ENCODE measurements at regions not wholly inside any gene's neighbourhood (a gene's known extent, or its start where the extent isn't known, plus 50 kb on each side); places are given as distances from the start of the nearest gene placed in this dataset.

GRCh38 chr3:127038923-127039581 is 56.1 kb downstream of the PLXNA1 start:
- H3K4me1 ChIP-seq: peaks cover 10% of the 10 kb centered on the region
- TF ChIP-seq, protein P1, sequence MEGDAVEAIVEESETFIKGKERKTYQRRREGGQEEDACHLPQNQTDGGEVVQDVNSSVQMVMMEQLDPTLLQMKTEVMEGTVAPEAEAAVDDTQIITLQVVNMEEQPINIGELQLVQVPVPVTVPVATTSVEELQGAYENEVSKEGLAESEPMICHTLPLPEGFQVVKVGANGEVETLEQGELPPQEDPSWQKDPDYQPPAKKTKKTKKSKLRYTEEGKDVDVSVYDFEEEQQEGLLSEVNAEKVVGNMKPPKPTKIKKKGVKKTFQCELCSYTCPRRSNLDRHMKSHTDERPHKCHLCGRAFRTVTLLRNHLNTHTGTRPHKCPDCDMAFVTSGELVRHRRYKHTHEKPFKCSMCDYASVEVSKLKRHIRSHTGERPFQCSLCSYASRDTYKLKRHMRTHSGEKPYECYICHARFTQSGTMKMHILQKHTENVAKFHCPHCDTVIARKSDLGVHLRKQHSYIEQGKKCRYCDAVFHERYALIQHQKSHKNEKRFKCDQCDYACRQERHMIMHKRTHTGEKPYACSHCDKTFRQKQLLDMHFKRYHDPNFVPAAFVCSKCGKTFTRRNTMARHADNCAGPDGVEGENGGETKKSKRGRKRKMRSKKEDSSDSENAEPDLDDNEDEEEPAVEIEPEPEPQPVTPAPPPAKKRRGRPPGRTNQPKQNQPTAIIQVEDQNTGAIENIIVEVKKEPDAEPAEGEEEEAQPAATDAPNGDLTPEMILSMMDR (IDR thresholded peaks at IDR 0.05; ENCODE audit: borderline replicate concordance): no peak
- no peak overlapping the region for H3K4me3 ChIP-seq
- no peak for DNase-seq
- H3K9me3 ChIP-seq (replicated peaks): no peaks in the 10 kb centered on the region
- no peaks in the 10 kb centered on the region for H3K36me3 ChIP-seq
- intact Hi-C loops (cut with micrococcal nuclease): no loop called here
- H3K27ac ChIP-seq (replicated peaks): no peak overlapping the region
- peaks cover 3% of the 10 kb centered on the region for H3K27me3 ChIP-seq (ENCODE audit: low read depth)

GRCh38 chr3:127039719-127040118 is 56.8 kb downstream of the PLXNA1 start:
- Histone ChIP-seq H3K4me3 (no peak overlapping the region), H3K9me3 (replicated peaks) (no peaks in the 10 kb centered on the region), H3K36me3 (no peaks in the 10 kb centered on the region), H3K27ac (replicated peaks) (no peak overlapping the region), H3K27me3 (ENCODE audit: low read depth) (peaks cover 3% of the 10 kb centered on the region), H3K4me1 (peaks cover 10% of the 10 kb centered on the region)
- no peak for DNase-seq
- intact Hi-C loops (cut with micrococcal nuclease): no loop called here
- TF ChIP-seq, protein P1 (IDR thresholded peaks at IDR 0.05; ENCODE audit: borderline replicate concordance): no peak

DNA sequence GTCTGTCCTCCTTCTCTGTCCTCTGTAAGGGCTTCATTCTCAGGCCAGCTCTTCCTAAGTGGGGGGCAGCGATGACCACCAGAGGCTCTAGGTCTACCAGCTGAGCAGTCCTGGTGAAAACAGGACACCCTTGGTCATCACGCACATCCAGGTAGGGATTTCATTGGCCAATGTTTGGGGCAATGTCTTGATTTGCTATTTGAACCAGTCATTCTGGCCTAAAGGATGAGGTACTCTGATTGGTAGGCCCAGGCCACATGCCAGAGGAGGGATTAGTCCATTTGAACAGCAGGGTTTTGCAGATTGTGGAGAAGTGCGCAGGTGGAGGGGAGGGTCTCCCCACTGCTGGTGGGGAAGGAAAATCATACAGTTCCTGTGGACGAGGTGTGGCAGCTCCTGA is 57.3 kb downstream of the PLXNA1 start:
- Histone ChIP-seq H3K9me3 (replicated peaks) (no peaks in the 10 kb centered on the region), H3K27ac (replicated peaks) (no peak overlapping the region), H3K36me3 (no peaks in the 10 kb centered on the region), H3K4me3 (no peak overlapping the region), H3K27me3 (ENCODE audit: low read depth) (peaks cover 3% of the 10 kb centered on the region), H3K4me1 (peaks cover 10% of the 10 kb centered on the region)
- intact Hi-C loops (cut with micrococcal nuclease): no loop called here
- DNase-seq: no peak
- TF ChIP-seq, protein P1 (IDR thresholded peaks at IDR 0.05; ENCODE audit: borderline replicate concordance): no peak

DNA sequence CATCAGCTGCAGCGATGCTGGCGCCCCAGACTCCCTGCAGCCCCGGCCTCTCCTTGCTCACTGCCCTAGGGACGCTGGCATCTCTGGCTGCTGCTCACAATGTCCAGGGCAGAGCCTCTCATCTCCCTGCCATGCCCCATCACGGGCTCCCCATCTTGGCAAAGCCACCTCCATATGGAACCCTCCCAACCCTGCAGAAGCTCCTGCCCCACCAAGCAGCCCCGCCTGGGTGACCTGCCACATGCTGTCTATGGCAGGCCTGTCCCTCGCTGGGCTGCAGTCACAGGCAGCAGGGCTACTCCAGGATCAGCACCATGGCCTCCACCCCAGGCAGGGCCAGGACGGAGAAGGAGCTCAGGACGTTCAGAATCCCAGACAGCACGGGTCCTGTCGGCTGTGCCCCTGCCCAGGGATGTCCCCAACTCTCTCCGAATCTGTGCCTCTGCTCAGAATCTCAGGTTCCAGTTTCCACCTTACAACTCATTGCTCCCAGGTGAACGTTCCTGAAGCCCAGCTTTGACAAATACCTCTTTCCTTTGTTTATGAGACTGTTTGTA is 58.4 kb downstream of the PLXNA1 start:
- no peak overlapping the region for H3K27ac ChIP-seq (replicated peaks)
- TF ChIP-seq, protein P1 (IDR thresholded peaks at IDR 0.05; ENCODE audit: borderline replicate concordance): no peak
- peaks cover 10% of the 10 kb centered on the region for H3K4me1 ChIP-seq
- DNase-seq: no peak
- intact Hi-C loops (cut with micrococcal nuclease): no loop called here
- no peak overlapping the region for H3K4me3 ChIP-seq
- H3K27me3 ChIP-seq (ENCODE audit: low read depth): peaks cover 3% of the 10 kb centered on the region
- H3K36me3 ChIP-seq: no peaks in the 10 kb centered on the region
- H3K9me3 ChIP-seq (replicated peaks): no peaks in the 10 kb centered on the region

DNA sequence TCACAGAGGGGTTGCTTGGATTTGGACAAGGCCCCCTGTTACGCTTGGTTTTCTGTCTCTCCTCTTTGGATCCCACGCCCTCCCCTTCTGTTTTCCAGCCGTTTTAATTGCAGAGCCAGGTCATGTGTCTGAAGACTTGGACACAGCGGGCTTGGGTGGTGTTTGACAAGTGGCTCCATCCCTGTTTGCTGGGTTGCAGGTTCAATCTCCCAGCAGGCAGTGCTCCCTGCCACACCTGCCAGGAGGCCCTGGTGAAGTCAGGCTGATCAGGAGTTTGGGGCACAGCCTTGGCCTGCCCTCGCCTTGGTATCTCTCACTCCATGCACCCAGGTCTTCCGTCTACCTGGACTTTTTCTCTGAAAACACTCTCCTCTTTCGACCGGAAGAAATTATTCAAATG is 59.0 kb downstream of the PLXNA1 start:
- H3K27me3 ChIP-seq (ENCODE audit: low read depth): peaks cover 3% of the 10 kb centered on the region
- H3K4me1 ChIP-seq: peaks cover 10% of the 10 kb centered on the region
- H3K36me3 ChIP-seq: no peaks in the 10 kb centered on the region
- H3K9me3 ChIP-seq (replicated peaks): no peaks in the 10 kb centered on the region
- intact Hi-C loops (cut with micrococcal nuclease): no loop called here
- DNase-seq: no peak
- no peak overlapping the region for H3K27ac ChIP-seq (replicated peaks)
- TF ChIP-seq, protein P1 (IDR thresholded peaks at IDR 0.05; ENCODE audit: borderline replicate concordance): no peak
- H3K4me3 ChIP-seq: no peak overlapping the region
